Breast epithelium (tissue), 4 donors: ENCODE measurements at regions not wholly inside any gene's neighbourhood (a gene's known extent, or its start where the extent isn't known, plus 50 kb on each side); places are given as distances from the start of the nearest gene placed in this dataset.

Source experiments
- DNase-seq, 2 donors: peaks; one replicate each; pipeline ENCODE4 v3.0.0-alpha.2; 2019; ENCODE audit warnings: low spot score in 2 of 2
- H3K27ac ChIP-seq, 2 donors: fragments of 200-600 bp; sonication (generic) in 1 of 2; one replicate each; pipeline ENCODE4 v1.5.1; 2016 to 2019; ENCODE audit warnings: mild to moderate bottlenecking in 1 of 2
- H3K27me3 ChIP-seq, 2 donors: fragments of 200-600 bp; sonication (generic) in 1 of 2; one replicate each; pipeline versions ENCODE4 v1.5.1 to v1.6.0; 2017 to 2019; ENCODE audit warnings: control low read depth in 1 of 2, mild to moderate bottlenecking in 1 of 2
- H3K36me3 ChIP-seq: fragments of 200-600 bp; one replicate; pipeline ENCODE4 v1.5.1; 2019
- H3K4me1 ChIP-seq, 2 donors: fragments of 200-600 bp; sonication (generic); one replicate each; pipeline ENCODE4 v1.5.1; 2016 to 2019; ENCODE audit warnings: control low read depth in 1 of 2
- H3K4me3 ChIP-seq, 3 donors: fragments of 200-600 bp; sonication (generic); 1 replicate in 2 of 3; 2 replicates in 1 of 3; pipeline ENCODE4 v1.5.1; 2016 to 2019; ENCODE audit warnings: mild to moderate bottlenecking in 3 of 3, moderate library complexity in 2 of 3
- H3K9me3 ChIP-seq, 2 donors: fragments of 200-600 bp; sonication (generic) in 1 of 2; one replicate each; pipeline ENCODE4 v1.5.1; 2016 to 2019; ENCODE audit warnings: control low read depth in 1 of 2
- CTCF ChIP-seq, 3 donors: fragments of 450-650 bp; IDR thresholded peaks; one replicate each; pipeline ENCODE4 v1.5.1; 2016 to 2017; ENCODE audit warnings: antibody characterized with exemption in 3 of 3, mild to moderate bottlenecking in 3 of 3, moderate library complexity in 3 of 3
- POLR2A ChIP-seq: fragments of 450-650 bp; IDR thresholded peaks from one replicate; pipeline ENCODE4 v1.6.1; 2016; ENCODE audit warnings: antibody characterized with exemption, mild to moderate bottlenecking, moderate library complexity
- POLR2AphosphoS5 ChIP-seq, 3 donors: sonication (generic); formaldehyde crosslinking; IDR thresholded peaks; one replicate each; pipeline ENCODE4 v1.6.1; 2017; ENCODE audit warnings: antibody characterized with exemption in 3 of 3
- intact Hi-C: fragments of 100-400 bp; cut with DNase I; formaldehyde crosslinking; loops from one replicate; pipeline ENCODE4 v1.15.1; 2023; ENCODE audit warnings: low total_unique reads

DNA sequence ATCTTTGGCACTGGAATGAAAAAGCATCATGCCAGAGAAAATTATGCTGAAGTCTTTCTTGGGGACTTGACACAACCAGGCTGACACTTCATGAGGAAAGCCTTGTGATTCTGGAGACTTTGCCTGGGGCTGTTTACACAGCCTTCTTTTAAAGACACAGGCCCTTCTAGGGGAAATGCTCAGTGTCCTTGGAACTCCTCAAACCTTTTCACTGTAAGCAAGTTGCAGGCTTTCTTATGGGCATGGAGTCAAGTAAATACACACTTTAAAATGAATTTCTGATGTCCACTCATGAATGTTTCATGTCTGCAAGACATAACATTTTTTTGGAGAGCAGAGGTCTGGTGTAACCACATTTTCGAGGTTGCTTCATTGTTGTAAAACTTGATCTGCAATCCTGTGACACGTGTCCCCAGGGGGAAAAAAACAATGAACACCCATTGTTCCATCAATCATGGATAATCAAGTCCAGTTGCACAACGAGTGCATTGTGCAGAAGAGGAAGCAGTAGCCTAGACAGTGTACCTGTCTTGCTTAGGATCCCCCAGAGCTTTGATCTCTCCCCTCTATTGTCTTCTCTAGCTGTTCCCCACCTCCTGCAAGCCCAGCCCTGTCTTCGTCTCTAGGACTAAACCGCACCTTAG lies 155.1 kb upstream of the PRICKLE1 start:
- intact Hi-C loops: no loop called here
- Histone ChIP-seq H3K27ac (peak overlapping the region; percentile 6 to 50), H3K4me3 (no peak overlapping the region), H3K27me3 (no peaks in the 10 kb centered on the region), H3K9me3 (peaks cover 5 to 7% of the 10 kb centered on the region in 2 donors), H3K4me1 (no peaks in the 10 kb centered on the region), H3K36me3 (no peaks in the 10 kb centered on the region)
- TF ChIP-seq POLR2AphosphoS5 (IDR thresholded peaks at IDR 0.05) (peak in 2 of 3 donors; percentile 50 to 71), POLR2A (no peak)
- DNase-seq: peak in 1 of 2 donors; percentile 53

GRCh38 chr12:42742716-42743115 lies 153.2 kb upstream of the PRICKLE1 start:
- no peaks in the 10 kb centered on the region for H3K27me3 ChIP-seq
- no peak for DNase-seq
- TF ChIP-seq CTCF (IDR thresholded peaks at IDR 0.05) (no peak), POLR2A (no peak), POLR2AphosphoS5 (IDR thresholded peaks at IDR 0.05) (no peak)
- intact Hi-C loops: no loop called here
- H3K9me3 ChIP-seq: peaks cover 5 to 7% of the 10 kb centered on the region in 2 donors
- H3K27ac ChIP-seq: no peak overlapping the region
- H3K4me3 ChIP-seq: no peak overlapping the region
- H3K36me3 ChIP-seq: no peaks in the 10 kb centered on the region
- no peaks in the 10 kb centered on the region for H3K4me1 ChIP-seq

DNA sequence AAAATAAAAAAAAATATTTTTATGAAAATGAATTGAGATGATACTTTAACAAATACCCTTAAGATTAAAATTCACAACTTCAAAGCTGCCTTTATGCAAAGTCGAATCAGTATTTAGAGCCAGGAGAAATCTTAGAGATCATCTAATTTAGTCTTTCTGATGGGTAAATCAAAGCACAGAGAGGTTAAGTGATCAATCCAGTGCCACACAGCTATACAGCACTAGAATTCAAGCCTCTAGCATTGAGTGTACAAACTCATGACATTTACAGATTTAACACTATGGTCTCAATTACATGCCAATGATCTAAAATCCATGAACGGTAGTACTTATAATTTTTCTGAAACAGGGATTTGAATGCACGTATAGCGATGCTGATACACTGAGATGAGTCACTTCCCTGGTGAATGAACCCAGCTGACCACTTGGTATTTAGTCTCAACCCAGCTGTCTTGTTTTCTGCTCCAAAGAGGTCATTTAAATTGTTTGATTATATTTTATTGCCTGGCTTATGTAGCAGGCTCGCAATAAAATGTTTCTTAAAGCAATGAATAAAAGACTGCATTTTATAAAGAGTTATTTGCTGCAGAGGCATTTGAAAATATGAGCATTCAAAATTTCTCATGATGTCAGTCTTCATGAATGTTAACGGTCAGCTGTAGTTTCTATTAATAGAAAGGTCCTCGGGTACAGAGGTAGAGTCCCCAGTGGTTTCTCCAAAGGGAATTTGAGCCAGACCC lies 152.4 kb upstream of the PRICKLE1 start:
- intact Hi-C loops: no loop called here
- H3K27ac ChIP-seq: no peak overlapping the region
- H3K27me3 ChIP-seq: no peaks in the 10 kb centered on the region
- peaks cover 5 to 7% of the 10 kb centered on the region in 2 donors for H3K9me3 ChIP-seq
- H3K4me1 ChIP-seq: no peaks in the 10 kb centered on the region
- DNase-seq: no peak
- H3K36me3 ChIP-seq: no peaks in the 10 kb centered on the region
- TF ChIP-seq CTCF (IDR thresholded peaks at IDR 0.05) (no peak), POLR2AphosphoS5 (IDR thresholded peaks at IDR 0.05) (no peak)
- no peak overlapping the region for H3K4me3 ChIP-seq

GRCh38 chr12:42741091-42741490 lies 151.5 kb upstream of the PRICKLE1 start:
- intact Hi-C loops: no loop called here
- Histone ChIP-seq H3K4me3 (no peak overlapping the region), H3K36me3 (no peaks in the 10 kb centered on the region), H3K27ac (no peak overlapping the region), H3K9me3 (no peaks in the 10 kb centered on the region), H3K27me3 (no peaks in the 10 kb centered on the region), H3K4me1 (no peaks in the 10 kb centered on the region)
- no peak for TF ChIP-seq POLR2AphosphoS5 (IDR thresholded peaks at IDR 0.05)
- no peak for TF ChIP-seq CTCF (IDR thresholded peaks at IDR 0.05)
- TF ChIP-seq POLR2A: no peak
- DNase-seq: no peak

GRCh38 chr12:42737398-42737797 lies 147.9 kb upstream of the PRICKLE1 start:
- H3K4me1 ChIP-seq: no peaks in the 10 kb centered on the region
- no peak overlapping the region for H3K27ac ChIP-seq
- intact Hi-C loops: no loop called here
- no peak overlapping the region for H3K4me3 ChIP-seq
- H3K36me3 ChIP-seq: no peaks in the 10 kb centered on the region
- H3K27me3 ChIP-seq: no peaks in the 10 kb centered on the region
- TF ChIP-seq CTCF (IDR thresholded peaks at IDR 0.05): no peak
- no peak for TF ChIP-seq POLR2AphosphoS5 (IDR thresholded peaks at IDR 0.05)
- no peak for TF ChIP-seq POLR2A
- H3K9me3 ChIP-seq: no peaks in the 10 kb centered on the region
- DNase-seq: no peak
